ENCODE measurements at regions not wholly inside any gene's neighbourhood (a gene's known extent, or its start where the extent isn't known, plus 50 kb on each side); places are given as distances from the start of the nearest gene placed in this dataset.
"Not testable (repeated sequence)": the region's sequence is repeated elsewhere in the genome, so short reads cannot be mapped to it uniquely, and the experiment has no call there.

- no peak for DNase-seq
Observed at GRCh38 chr5:92070786-92071185, 687.7 kb upstream of the ARRDC3 start.

- no peak for DNase-seq
Observed at GRCh38 chr5:92064993-92065392, 681.9 kb upstream of the ARRDC3 start.

GRCh38 chr5:92051741-92052140 is 668.6 kb upstream of the ARRDC3 start:
- no peak for DNase-seq

- DNase-seq = no peak
Observed at GRCh38 chr5:92050970-92051369, 667.9 kb upstream of the ARRDC3 start.

- no peak for DNase-seq
Observed at GRCh38 chr5:92041911-92042660, 659.0 kb upstream of the ARRDC3 start.

GRCh38 chr5:92041206-92041605 is 658.1 kb upstream of the ARRDC3 start:
- no peak for DNase-seq

- DNase-seq = not testable (repeated sequence)
Observed at GRCh38 chr5:92029792-92030191, 646.7 kb upstream of the ARRDC3 start.

- no peak for DNase-seq
Observed at GRCh38 chr5:92023555-92023954, 640.4 kb upstream of the ARRDC3 start.

GRCh38 chr5:92023141-92023471 is 640.0 kb upstream of the ARRDC3 start:
- no peak for DNase-seq

GRCh38 chr5:92022415-92023140 is 639.5 kb upstream of the ARRDC3 start:
- no peak for DNase-seq

- DNase-seq = no peak
Observed at GRCh38 chr5:92019376-92019990, 636.4 kb upstream of the ARRDC3 start.

- no peak for DNase-seq
Observed at GRCh38 chr5:92017776-92018175, 634.7 kb upstream of the ARRDC3 start.

- not testable (repeated sequence) for DNase-seq
Observed at GRCh38 chr5:92011845-92012244, 628.7 kb upstream of the ARRDC3 start.

- no peak for DNase-seq
Observed at GRCh38 chr5:92003806-92004205, 620.7 kb upstream of the ARRDC3 start.

- DNase-seq = no peak
Observed at GRCh38 chr5:92002721-92003274, 619.7 kb upstream of the ARRDC3 start.

- no peak for DNase-seq
Observed at GRCh38 chr5:91998774-91999173, 615.7 kb upstream of the ARRDC3 start.

- DNase-seq = no peak
Observed at GRCh38 chr5:91983869-91984268, 600.8 kb upstream of the ARRDC3 start.

GRCh38 chr5:91978221-91978882 is 595.2 kb upstream of the ARRDC3 start:
- DNase-seq = no peak

- DNase-seq = no peak
Observed at GRCh38 chr5:91977579-91977978, 594.5 kb upstream of the ARRDC3 start.

- DNase-seq = no peak
Observed at GRCh38 chr5:91976451-91976850, 593.3 kb upstream of the ARRDC3 start.

GRCh38 chr5:91963166-91963565 is 580.0 kb upstream of the ARRDC3 start:
- DNase-seq = no peak

- DNase-seq = no peak
Observed at GRCh38 chr5:91957666-91958065, 574.5 kb upstream of the ARRDC3 start.

- DNase-seq = no peak
Observed at GRCh38 chr5:91956738-91957137, 573.6 kb upstream of the ARRDC3 start.
